Loucy (cell line): ENCODE measurements at regions not wholly inside any gene's neighbourhood (a gene's known extent, or its start where the extent isn't known, plus 50 kb on each side); places are given as distances from the start of the nearest gene placed in this dataset.

Experiments used
- CTCF ChIP-seq: fragments of 200-600 bp; sonication (generic); conservative IDR thresholded peaks from 2 replicates; pipeline ENCODE4 v1.5.1; 2014; ENCODE audit warnings: mild to moderate bottlenecking, antibody characterized with exemption, low read length
- EZH2phosphoT487 ChIP-seq: fragments of 200-600 bp; IDR thresholded peaks from 2 replicates; pipeline ENCODE4 v1.6.1; 2018; ENCODE audit warnings: antibody characterized with exemption, mild to moderate bottlenecking, moderate library complexity, borderline replicate concordance

DNA sequence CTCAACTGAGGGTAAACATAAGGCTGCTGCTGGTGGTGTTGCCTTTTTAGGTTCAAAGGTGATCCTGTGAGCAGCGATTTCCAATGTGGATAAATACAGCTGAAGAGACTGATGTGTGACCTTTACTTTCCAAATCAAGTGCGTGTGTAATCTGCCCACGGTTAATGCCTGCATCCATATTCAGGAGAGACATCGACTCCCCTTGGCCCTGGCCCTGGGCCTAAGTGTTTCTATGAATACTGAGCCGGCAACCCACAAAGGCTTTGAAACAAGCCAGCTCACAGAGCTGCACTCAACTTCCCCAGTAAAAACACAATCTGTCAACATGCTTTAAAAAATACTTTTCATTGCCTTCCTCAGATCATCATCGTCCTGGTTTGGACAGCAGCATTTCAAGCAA is 1026.6 kb downstream of the TMEM182 start:
- TF ChIP-seq CTCF (no peak), EZH2phosphoT487 (no peak)
